H7 (cell line): ENCODE measurements at regions not wholly inside any gene's neighbourhood (a gene's known extent, or its start where the extent isn't known, plus 50 kb on each side); places are given as distances from the start of the nearest gene placed in this dataset.
"Not testable (repeated sequence)": the region's sequence is repeated elsewhere in the genome, so short reads cannot be mapped to it uniquely, and the experiment has no call there.

ENCODE experiments used
- DNase-seq: peaks from one replicate; pipeline ENCODE4 v3.0.0; 2012
- H3K27me3 ChIP-seq: 2 replicates; pipeline ENCODE4 v1.6.0; 2011; ENCODE audit warnings: mild to moderate bottlenecking, low read length; ENCODE audit not compliant: control insufficient read depth, insufficient read depth
- H3K36me3 ChIP-seq: replicated peaks from 2 replicates; pipeline ENCODE4 v1.5.1; 2011; ENCODE audit warnings: low read length; ENCODE audit not compliant: control insufficient read depth, insufficient read depth
- H3K4me3 ChIP-seq: 2 replicates; pipeline ENCODE4 v1.5.1; 2011; ENCODE audit warnings: low read depth, mild to moderate bottlenecking, control low read depth, low read length, moderate library complexity; ENCODE audit not compliant: insufficient read depth

- H3K4me3 ChIP-seq, result no peak overlapping the region
- no peaks in the 10 kb centered on the region for H3K27me3 ChIP-seq
- DNase-seq, result no peak
- no peaks in the 10 kb centered on the region for H3K36me3 ChIP-seq
Observed at GRCh38 chr14:48686650-48687049, 899.5 kb downstream of the RPS29 start.

- Histone ChIP-seq H3K4me3 (no peak overlapping the region), H3K36me3 (no peaks in the 10 kb centered on the region), H3K27me3 (no peaks in the 10 kb centered on the region)
- no peak for DNase-seq
Observed at GRCh38 chr14:48672506-48672905, 913.7 kb downstream of the RPS29 start.

GRCh38 chr14:48670939-48671338 is 915.2 kb downstream of the RPS29 start:
- H3K36me3 ChIP-seq, result no peaks in the 10 kb centered on the region
- no peak overlapping the region for H3K4me3 ChIP-seq
- no peak for DNase-seq
- H3K27me3 ChIP-seq, result no peaks in the 10 kb centered on the region

GRCh38 chr14:48665077-48665784 is 920.9 kb downstream of the RPS29 start:
- Histone ChIP-seq H3K4me3 (no peak overlapping the region), H3K36me3 (no peaks in the 10 kb centered on the region), H3K27me3 (no peaks in the 10 kb centered on the region)
- no peak for DNase-seq

GRCh38 chr14:48643241-48643640 is 942.9 kb downstream of the RPS29 start:
- H3K4me3 ChIP-seq, result no peak overlapping the region
- no peak for DNase-seq
- H3K36me3 ChIP-seq, result no peaks in the 10 kb centered on the region
- no peaks in the 10 kb centered on the region for H3K27me3 ChIP-seq

DNA sequence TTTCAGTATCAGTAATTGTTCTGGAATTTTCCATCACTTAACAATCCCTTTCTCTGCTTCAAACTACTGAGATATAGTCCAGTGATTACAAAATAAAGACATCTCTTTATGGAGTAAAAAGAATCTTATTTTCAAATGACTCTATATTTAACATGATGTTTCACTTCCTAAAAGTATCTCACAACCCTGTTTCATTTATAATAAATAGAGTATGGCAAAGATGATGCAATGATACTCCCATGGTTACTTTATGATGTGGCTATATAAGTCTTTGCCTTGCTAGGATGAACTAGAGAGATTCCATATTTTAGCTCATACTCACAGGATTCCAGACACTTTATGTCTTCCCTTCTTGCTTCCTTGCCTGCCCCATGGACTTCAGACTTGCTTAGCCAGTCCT is 953.5 kb upstream of the MDGA2 start:
- no peaks in the 10 kb centered on the region for H3K27me3 ChIP-seq
- no peak for DNase-seq

DNA sequence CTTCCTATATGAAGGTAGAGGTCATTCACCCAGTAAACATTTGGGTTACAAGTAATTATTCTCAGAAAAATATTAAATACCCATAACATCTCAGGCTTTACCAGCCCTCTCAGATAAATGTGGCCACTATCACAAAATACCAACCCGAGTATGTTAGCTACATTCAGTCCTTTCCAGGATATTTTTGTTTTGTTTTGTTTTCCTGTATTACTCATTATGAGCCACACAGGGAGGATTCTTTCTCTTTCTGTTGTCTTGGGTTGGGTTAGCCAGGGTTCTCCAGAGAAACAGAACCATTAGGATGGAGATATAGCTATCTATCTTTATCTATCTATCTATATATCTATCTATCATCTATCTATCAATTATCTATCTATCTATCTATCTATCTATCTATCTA is 947.6 kb upstream of the MDGA2 start:
- Histone ChIP-seq H3K36me3 (no peaks in the 10 kb centered on the region), H3K4me3 (no peak overlapping the region), H3K27me3 (no peaks in the 10 kb centered on the region)
- no peak for DNase-seq

More for the DNA sequence above, 953.5 kb upstream of the MDGA2 start:
- Histone ChIP-seq H3K4me3 (no peak overlapping the region), H3K36me3 (no peaks in the 10 kb centered on the region)

GRCh38 chr14:48618057-48618456 is 942.7 kb upstream of the MDGA2 start:
- no peak for DNase-seq
- Histone ChIP-seq H3K4me3 (no peak overlapping the region), H3K36me3 (no peaks in the 10 kb centered on the region), H3K27me3 (no peaks in the 10 kb centered on the region)

- Histone ChIP-seq H3K36me3 (no peaks in the 10 kb centered on the region), H3K4me3 (no peak overlapping the region), H3K27me3 (no peaks in the 10 kb centered on the region)
- no peak for DNase-seq
Observed at GRCh38 chr14:48616931-48617330, 941.5 kb upstream of the MDGA2 start.

GRCh38 chr14:48615618-48616017 is 940.2 kb upstream of the MDGA2 start:
- Histone ChIP-seq H3K27me3 (no peaks in the 10 kb centered on the region), H3K4me3 (no peak overlapping the region), H3K36me3 (no peaks in the 10 kb centered on the region)
- no peak for DNase-seq

GRCh38 chr14:48614003-48614402 is 938.6 kb upstream of the MDGA2 start:
- Histone ChIP-seq H3K36me3 (no peaks in the 10 kb centered on the region), H3K27me3 (no peaks in the 10 kb centered on the region), H3K4me3 (no peak overlapping the region)
- no peak for DNase-seq

- not testable (repeated sequence) for H3K36me3 ChIP-seq, H3K27me3 ChIP-seq, H3K4me3 ChIP-seq, DNase-seq
Observed at GRCh38 chr14:48606960-48607359, 931.6 kb upstream of the MDGA2 start.

DNA sequence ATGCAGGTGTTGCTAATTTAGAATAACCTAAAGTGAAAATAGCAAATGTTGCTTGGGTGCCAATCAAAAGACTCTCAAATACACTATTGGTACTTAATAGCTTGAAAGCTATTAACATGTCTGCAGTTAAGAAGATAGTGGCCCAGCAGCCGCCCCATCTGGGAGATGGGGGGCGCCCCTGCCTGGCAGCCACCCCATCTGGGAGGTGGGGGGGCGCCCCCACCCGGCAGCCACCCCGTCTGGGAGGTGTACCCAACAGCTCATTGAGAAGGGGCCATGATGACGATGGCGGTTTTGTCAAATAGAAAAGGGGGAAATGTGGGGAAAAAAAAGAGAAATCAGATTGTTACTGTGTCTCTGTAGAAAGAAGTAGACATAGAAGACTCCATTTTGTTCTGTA is 923.1 kb upstream of the MDGA2 start:
- Histone ChIP-seq H3K36me3 (no peaks in the 10 kb centered on the region), H3K4me3 (no peak overlapping the region), H3K27me3 (no peaks in the 10 kb centered on the region)
- no peak for DNase-seq

DNA sequence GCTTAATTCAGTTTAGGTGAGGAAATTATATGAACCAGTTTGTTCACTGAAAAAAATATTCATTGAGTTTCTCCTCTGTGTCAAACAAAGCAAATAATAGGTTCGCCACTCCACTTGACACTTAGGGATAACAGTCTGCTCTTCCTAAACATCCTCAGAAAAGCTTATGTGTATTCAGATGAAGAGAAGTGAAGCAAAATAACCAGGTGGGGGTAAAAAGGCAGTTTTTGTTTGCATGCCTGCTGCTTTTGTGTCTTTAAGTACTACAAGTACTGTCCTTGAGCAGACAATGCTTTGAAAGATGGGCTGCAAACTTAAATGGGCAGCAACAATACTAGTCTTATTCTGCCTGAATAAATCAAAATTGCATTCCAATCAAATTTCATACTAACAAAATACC is 910.7 kb upstream of the MDGA2 start:
- H3K27me3 ChIP-seq, result no peaks in the 10 kb centered on the region
- H3K36me3 ChIP-seq, result no peaks in the 10 kb centered on the region
- no peak overlapping the region for H3K4me3 ChIP-seq
- DNase-seq, result no peak

- Histone ChIP-seq H3K27me3 (no peaks in the 10 kb centered on the region), H3K4me3 (no peak overlapping the region), H3K36me3 (no peaks in the 10 kb centered on the region)
- no peak for DNase-seq
Observed at GRCh38 chr14:48584031-48584430, 908.6 kb upstream of the MDGA2 start.

DNA sequence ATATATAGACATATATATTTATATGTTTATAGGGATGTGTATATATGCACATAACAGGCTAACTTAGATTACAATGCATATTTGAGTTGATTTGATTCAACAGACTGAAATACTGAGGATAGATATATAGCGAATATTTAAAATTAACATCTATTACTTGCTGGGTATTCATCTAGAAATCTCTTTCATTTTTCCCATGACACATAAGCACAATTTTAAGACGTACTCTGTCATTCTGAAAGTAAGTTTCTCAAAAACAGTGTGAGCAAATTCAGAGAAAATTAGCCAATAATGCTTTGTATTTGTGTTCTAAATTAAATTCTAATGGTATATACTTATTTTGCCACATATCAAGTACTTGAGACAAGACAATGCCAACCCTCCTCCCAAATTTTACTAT is 907.5 kb upstream of the MDGA2 start:
- H3K36me3 ChIP-seq, result no peaks in the 10 kb centered on the region
- H3K4me3 ChIP-seq, result no peak overlapping the region
- no peaks in the 10 kb centered on the region for H3K27me3 ChIP-seq
- no peak for DNase-seq
